Endodermal cell (in vitro differentiated cells): ENCODE measurements at regions not wholly inside any gene's neighbourhood (a gene's known extent, or its start where the extent isn't known, plus 50 kb on each side); places are given as distances from the start of the nearest gene placed in this dataset.
"Not testable (repeated sequence)": the region's sequence is repeated elsewhere in the genome, so short reads cannot be mapped to it uniquely, and the experiment has no call there.

Source experiments
- DNase-seq: peaks from one replicate; pipeline ENCODE4 v3.0.0-alpha.2; 2017
- H3K27ac ChIP-seq: 2 replicates; pipeline ENCODE4 v1.5.1; 2013; ENCODE audit warnings: mild to moderate bottlenecking, low read depth, low read length, moderate library complexity
- H3K27me3 ChIP-seq: 2 replicates; pipeline ENCODE4 v1.6.1; 2013; ENCODE audit warnings: mild to moderate bottlenecking, low read length, moderate library complexity; ENCODE audit not compliant: insufficient read depth, control insufficient read depth, poor library complexity, severe bottlenecking
- H3K36me3 ChIP-seq: 2 replicates; pipeline ENCODE4 v1.7.0; 2013; ENCODE audit warnings: mild to moderate bottlenecking, low read length, moderate library complexity; ENCODE audit not compliant: control insufficient read depth, insufficient read depth
- H3K4me1 ChIP-seq: one replicate; pipeline ENCODE4 v1.7.0; 2013; ENCODE audit warnings: low read length; ENCODE audit not compliant: control insufficient read depth, insufficient read depth
- H3K4me3 ChIP-seq: 2 replicates; pipeline ENCODE4 v1.5.1; 2013; ENCODE audit warnings: mild to moderate bottlenecking, low read length, moderate library complexity
- H3K9ac ChIP-seq: 2 replicates; pipeline ENCODE4 v1.6.1; 2013; ENCODE audit warnings: mild to moderate bottlenecking, low read length, moderate library complexity; ENCODE audit not compliant: poor library complexity, severe bottlenecking; ENCODE audit errors: extremely low read depth
- H3K9me3 ChIP-seq: 2 replicates; pipeline ENCODE4 v1.6.1; 2013; ENCODE audit warnings: mild to moderate bottlenecking, low read length, moderate library complexity; ENCODE audit not compliant: control insufficient read depth
- H3K27ac Mint-ChIP-seq: 2 replicates; pipeline ENCODE4 v1.8.0; 2020; ENCODE audit warnings: mixed read lengths
- H3K27me3 Mint-ChIP-seq: 2 replicates; pipeline ENCODE4 v1.8.0; 2021; ENCODE audit warnings: mild to moderate bottlenecking, mixed read lengths; ENCODE audit not compliant: insufficient read depth
- H3K36me3 Mint-ChIP-seq: 2 replicates; pipeline ENCODE4 v1.8.0; 2020; ENCODE audit warnings: low read depth, mixed read lengths
- H3K4me1 Mint-ChIP-seq: 2 replicates; pipeline ENCODE4 v1.8.0; 2020; ENCODE audit warnings: mixed read lengths
- H3K4me3 Mint-ChIP-seq: 2 replicates; pipeline ENCODE4 v1.8.0; 2020; ENCODE audit warnings: mild to moderate bottlenecking, moderate library complexity, mixed read lengths
- H3K9me3 Mint-ChIP-seq: 2 replicates; pipeline ENCODE4 v1.8.0; 2020; ENCODE audit warnings: mild to moderate bottlenecking, mixed read lengths
- CTCF ChIP-seq: fragments of 200-600 bp; sonication (generic); conservative IDR thresholded peaks from 2 replicates; pipeline ENCODE4 v1.5.0; 2021; ENCODE audit warnings: antibody characterized with exemption, mild to moderate bottlenecking
- WGBS, 2 experiments: methylation state at CpG; one replicate each; pipeline versions ENCODE4 v1.1.5 to v1.1.7; 2013; ENCODE audit warnings: missing lambda C conversion rate in 2 of 2, mixed read lengths in 1 of 2; ENCODE audit not compliant: insufficient coverage in 1 of 2, insufficient read length in 1 of 2; 5-methylcytosine and 5-hydroxymethylcytosine counted together

GRCh38 chr17:30711176-30711575 is 113.3 kb downstream of the CRLF3 start:
- not testable (repeated sequence) for H3K36me3 ChIP-seq, DNase-seq, H3K9me3 ChIP-seq, H3K36me3 Mint-ChIP-seq, H3K27me3 Mint-ChIP-seq, H3K4me1 ChIP-seq, H3K27ac ChIP-seq, H3K27me3 ChIP-seq, H3K9me3 Mint-ChIP-seq
- Histone ChIP-seq H3K9ac (peak overlapping the region; percentile 47), H3K4me3 (peak overlapping the region; percentile 83)
- H3K4me3 Mint-ChIP-seq: peak overlapping the region; percentile 85
- 40 to 65% methylated on average over 1 to 8 of the region's 8 CpGs for WGBS, 2 experiments
- H3K27ac Mint-ChIP-seq: peak overlapping the region; percentile 94
- H3K4me1 Mint-ChIP-seq: peaks cover 23% of the 10 kb centered on the region

GRCh38 chr17:30710276-30711088 is 114.0 kb downstream of the CRLF3 start:
- H3K4me1 Mint-ChIP-seq: peaks cover 27% of the 10 kb centered on the region
- Histone ChIP-seq H3K9ac (peak overlapping the region; percentile 47), H3K4me3 (peak overlapping the region; percentile 83)
- H3K36me3 Mint-ChIP-seq, H3K9me3 ChIP-seq, H3K27ac ChIP-seq, H3K27me3 ChIP-seq, H3K4me1 ChIP-seq, H3K36me3 ChIP-seq, H3K9me3 Mint-ChIP-seq: not testable (repeated sequence)
- H3K27me3 Mint-ChIP-seq: peaks cover 13% of the 10 kb centered on the region
- peak; percentile 87 for DNase-seq
- peak overlapping the region; percentile 85 for H3K4me3 Mint-ChIP-seq
- peak overlapping the region; percentile 94 for H3K27ac Mint-ChIP-seq
- 3 to 17% methylated on average over 1 to 30 of the region's 31 CpGs for WGBS, 2 experiments

- H3K27ac ChIP-seq, H3K36me3 Mint-ChIP-seq, H3K9me3 ChIP-seq, H3K4me1 ChIP-seq, H3K9me3 Mint-ChIP-seq, H3K27me3 ChIP-seq, H3K36me3 ChIP-seq: not testable (repeated sequence)
- WGBS, 2 experiments: 0 to 4% methylated on average over 5 to 76 of the region's 81 CpGs
- peak overlapping the region; percentile 83 for H3K4me3 ChIP-seq
- Mint-ChIP-seq H3K4me1 (peaks cover 27% of the 10 kb centered on the region), H3K27me3 (peaks cover 19% of the 10 kb centered on the region), H3K4me3 (peak overlapping the region; percentile 85), H3K27ac (peak overlapping the region; percentile 80)
- DNase-seq: peak; percentile 76
- H3K9ac ChIP-seq: peak overlapping the region; percentile 47
- TF ChIP-seq CTCF: peak; percentile 4
Observed at GRCh38 chr17:30709561-30710275, 114.8 kb downstream of the CRLF3 start.

- Mint-ChIP-seq H3K4me3 (peak overlapping the region; percentile 85), H3K4me1 (peaks cover 27% of the 10 kb centered on the region), H3K27me3 (peaks cover 21% of the 10 kb centered on the region)
- not testable (repeated sequence) for H3K36me3 ChIP-seq, H3K9me3 Mint-ChIP-seq, H3K27ac ChIP-seq, H3K4me1 ChIP-seq, H3K36me3 Mint-ChIP-seq, H3K9me3 ChIP-seq, H3K27me3 ChIP-seq, H3K27ac Mint-ChIP-seq
- Histone ChIP-seq H3K4me3 (peak overlapping the region; percentile 83), H3K9ac (peak overlapping the region; percentile 47)
- peak; percentile 78 for DNase-seq
- WGBS, 2 experiments: 0% methylated on average over 63 of the region's 64 CpGs; no CpG with 5 or more reads in 1 of the 2 experiments
Observed at GRCh38 chr17:30709096-30709495, 115.4 kb downstream of the CRLF3 start.

- not testable (repeated sequence) for H3K9me3 ChIP-seq, H3K9me3 Mint-ChIP-seq, H3K36me3 ChIP-seq, H3K27me3 ChIP-seq, H3K4me1 ChIP-seq, H3K36me3 Mint-ChIP-seq
- Mint-ChIP-seq H3K4me1 (peaks cover 27% of the 10 kb centered on the region), H3K27ac (peak overlapping the region; percentile 98), H3K4me3 (peak overlapping the region; percentile 85), H3K27me3 (peaks cover 21% of the 10 kb centered on the region)
- Histone ChIP-seq H3K9ac (peak overlapping the region; percentile 78), H3K4me3 (peak overlapping the region; percentile 87), H3K27ac (peak overlapping the region; percentile 91)
- peak; percentile 99 for DNase-seq
- WGBS, 2 experiments: 0% methylated on average over 17 to 72 of the region's 75 CpGs
Observed at GRCh38 chr17:30708241-30709078, 116.0 kb downstream of the CRLF3 start.
